GM18502 (cell line): ENCODE measurements at regions not wholly inside any gene's neighbourhood (a gene's known extent, or its start where the extent isn't known, plus 50 kb on each side); places are given as distances from the start of the nearest gene placed in this dataset.
"Not testable (repeated sequence)": the region's sequence is repeated elsewhere in the genome, so short reads cannot be mapped to it uniquely, and the experiment has no call there.

Experiments used
- ATAC-seq: cut with Tn5 transposase; IDR thresholded peaks from one replicate; pipeline ENCODE4 v1.9.1; 2021; ENCODE audit warnings: mild to moderate bottlenecking; ENCODE audit not compliant: unreplicated experiment, poor library complexity

GRCh38 chr3:94398036-94398435, 335.2 kb downstream of the NSUN3 start:
- no peak for ATAC-seq

- ATAC-seq: no peak
Observed at GRCh38 chr3:94401466-94401865, 338.6 kb downstream of the NSUN3 start.

GRCh38 chr3:94402126-94402525, 339.3 kb downstream of the NSUN3 start:
- no peak for ATAC-seq

- ATAC-seq: peak; percentile 78
Observed at GRCh38 chr3:94405258-94406035, 342.6 kb downstream of the NSUN3 start.

GRCh38 chr3:94406595-94406994, 343.7 kb downstream of the NSUN3 start:
- no peak for ATAC-seq

- not testable (repeated sequence) for ATAC-seq
Observed at GRCh38 chr3:94412936-94413335, 350.1 kb downstream of the NSUN3 start.

- ATAC-seq: no peak
Observed at GRCh38 chr3:94413336-94414108, 350.7 kb downstream of the NSUN3 start.

GRCh38 chr3:94414418-94414817, 351.6 kb downstream of the NSUN3 start:
- no peak for ATAC-seq

- ATAC-seq: no peak
Observed at GRCh38 chr3:94416768-94417167, 353.9 kb downstream of the NSUN3 start.

GRCh38 chr3:94417963-94418455, 355.1 kb downstream of the NSUN3 start:
- no peak for ATAC-seq

GRCh38 chr3:94420931-94421330, 358.1 kb downstream of the NSUN3 start:
- no peak for ATAC-seq

- ATAC-seq: no peak
Observed at GRCh38 chr3:94423578-94423977, 360.7 kb downstream of the NSUN3 start.

GRCh38 chr3:94429517-94429916, 366.7 kb downstream of the NSUN3 start:
- no peak for ATAC-seq

GRCh38 chr3:94431876-94432570, 369.2 kb downstream of the NSUN3 start:
- ATAC-seq: no peak

- no peak for ATAC-seq
Observed at GRCh38 chr3:94433811-94434210, 370.9 kb downstream of the NSUN3 start.

GRCh38 chr3:94440767-94441493, 378.1 kb downstream of the NSUN3 start:
- ATAC-seq: no peak

- ATAC-seq: no peak
Observed at GRCh38 chr3:94441494-94441847, 378.6 kb downstream of the NSUN3 start.

GRCh38 chr3:94453864-94454263, 391.0 kb downstream of the NSUN3 start:
- ATAC-seq: no peak

GRCh38 chr3:94459167-94459566, 396.3 kb downstream of the NSUN3 start:
- no peak for ATAC-seq

- ATAC-seq: no peak
Observed at GRCh38 chr3:94460931-94461330, 398.1 kb downstream of the NSUN3 start.
